A673 (cell line): ENCODE measurements at regions not wholly inside any gene's neighbourhood (a gene's known extent, or its start where the extent isn't known, plus 50 kb on each side); places are given as distances from the start of the nearest gene placed in this dataset.

Source experiments
- EZH2 ChIP-seq: fragments of 200-600 bp; sonication (generic); IDR thresholded peaks from 2 replicates; pipeline ENCODE4 v1.6.1; 2017; ENCODE audit warnings: borderline replicate concordance, low read depth, mild to moderate bottlenecking, mixed read lengths, antibody characterized with exemption, low read length; ENCODE audit not compliant: poor library complexity, severe bottlenecking
- TF ChIP-seq, protein P1 (sequence below): fragments of 300-800, 200-600 bp; sonication (generic); conservative IDR thresholded peaks from 2 replicates; pipeline ENCODE4 v1.5.1; 2017; ENCODE audit warnings: low read depth, mild to moderate bottlenecking, antibody characterized with exemption, low read length, moderate library complexity, mixed read lengths

DNA sequence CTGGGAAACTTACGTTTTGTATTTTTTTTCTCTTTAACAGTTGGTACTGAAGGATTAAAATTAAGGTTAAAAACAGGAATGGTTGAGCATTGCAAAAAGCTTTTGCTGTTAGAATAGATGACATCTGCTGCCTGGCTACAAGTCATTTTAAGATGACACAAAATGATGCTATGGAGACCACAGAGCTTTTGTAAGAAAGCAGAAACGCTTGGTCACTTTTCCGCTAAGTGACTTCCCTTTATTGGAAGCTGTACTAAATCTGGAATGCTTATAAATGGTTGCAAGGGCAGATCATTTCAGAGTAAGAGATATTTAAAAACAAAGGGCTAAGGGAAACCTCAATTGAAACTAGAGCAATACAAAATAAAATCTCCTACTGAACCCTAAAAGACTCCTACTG is 544.0 kb downstream of the STK39 start:
- TF ChIP-seq, protein P1, sequence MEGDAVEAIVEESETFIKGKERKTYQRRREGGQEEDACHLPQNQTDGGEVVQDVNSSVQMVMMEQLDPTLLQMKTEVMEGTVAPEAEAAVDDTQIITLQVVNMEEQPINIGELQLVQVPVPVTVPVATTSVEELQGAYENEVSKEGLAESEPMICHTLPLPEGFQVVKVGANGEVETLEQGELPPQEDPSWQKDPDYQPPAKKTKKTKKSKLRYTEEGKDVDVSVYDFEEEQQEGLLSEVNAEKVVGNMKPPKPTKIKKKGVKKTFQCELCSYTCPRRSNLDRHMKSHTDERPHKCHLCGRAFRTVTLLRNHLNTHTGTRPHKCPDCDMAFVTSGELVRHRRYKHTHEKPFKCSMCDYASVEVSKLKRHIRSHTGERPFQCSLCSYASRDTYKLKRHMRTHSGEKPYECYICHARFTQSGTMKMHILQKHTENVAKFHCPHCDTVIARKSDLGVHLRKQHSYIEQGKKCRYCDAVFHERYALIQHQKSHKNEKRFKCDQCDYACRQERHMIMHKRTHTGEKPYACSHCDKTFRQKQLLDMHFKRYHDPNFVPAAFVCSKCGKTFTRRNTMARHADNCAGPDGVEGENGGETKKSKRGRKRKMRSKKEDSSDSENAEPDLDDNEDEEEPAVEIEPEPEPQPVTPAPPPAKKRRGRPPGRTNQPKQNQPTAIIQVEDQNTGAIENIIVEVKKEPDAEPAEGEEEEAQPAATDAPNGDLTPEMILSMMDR = no peak
- no peak for TF ChIP-seq EZH2
